NCI-H146 (cell line): ENCODE measurements at regions not wholly inside any gene's neighbourhood (a gene's known extent, or its start where the extent isn't known, plus 50 kb on each side); places are given as distances from the start of the nearest gene placed in this dataset.

Experiments
- DNase-seq: peaks from one replicate; lab custom pipeline; 2025; lab: John Stamatoyannopoulos, UW

DNA sequence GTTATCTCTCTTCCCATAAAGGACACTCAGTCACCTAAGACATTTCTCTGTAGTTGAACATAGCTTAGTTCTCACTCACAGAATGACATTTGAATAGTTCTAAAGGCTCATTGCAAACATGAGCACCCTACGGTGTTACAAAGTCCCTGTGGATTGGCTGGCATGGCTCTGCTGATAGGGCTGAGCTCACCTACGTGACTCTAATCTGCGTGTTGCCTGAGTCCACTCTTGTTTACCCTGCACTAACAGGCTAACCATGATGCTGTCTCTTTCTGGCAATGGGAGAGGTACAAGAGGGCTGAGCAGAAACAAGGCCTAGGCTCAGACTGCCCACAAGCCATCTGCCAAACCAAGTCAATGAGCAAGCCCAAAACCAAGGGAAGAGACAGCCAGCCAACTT is 103.6 kb downstream of the PALM2AKAP2 start:
- no peak for DNase-seq

GRCh38 chr9:109886041-109886440 is 106.0 kb downstream of the PALM2AKAP2 start:
- no peak for DNase-seq

DNA sequence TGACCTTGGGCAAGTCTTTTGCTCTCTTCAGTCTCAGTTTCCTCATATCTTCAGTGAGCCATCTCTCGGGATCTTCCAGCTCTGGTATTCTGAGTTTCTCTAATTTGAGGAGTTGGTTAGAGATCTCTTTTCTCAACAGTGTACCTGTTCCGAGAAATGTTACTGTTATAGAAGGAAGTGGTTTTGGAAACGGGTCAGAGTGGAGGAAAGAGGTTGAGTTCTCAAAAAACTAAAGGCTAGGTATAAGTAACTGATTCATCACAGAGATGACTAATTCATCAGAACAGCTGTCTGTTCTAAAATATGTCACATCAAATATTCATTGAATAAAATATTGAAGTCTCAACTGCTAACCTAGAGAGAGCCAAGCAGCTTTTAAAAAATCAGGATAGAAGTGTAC is 106.6 kb downstream of the PALM2AKAP2 start:
- no peak for DNase-seq

GRCh38 chr9:109887079-109887478 is 107.1 kb downstream of the PALM2AKAP2 start:
- DNase-seq, result no peak

DNA sequence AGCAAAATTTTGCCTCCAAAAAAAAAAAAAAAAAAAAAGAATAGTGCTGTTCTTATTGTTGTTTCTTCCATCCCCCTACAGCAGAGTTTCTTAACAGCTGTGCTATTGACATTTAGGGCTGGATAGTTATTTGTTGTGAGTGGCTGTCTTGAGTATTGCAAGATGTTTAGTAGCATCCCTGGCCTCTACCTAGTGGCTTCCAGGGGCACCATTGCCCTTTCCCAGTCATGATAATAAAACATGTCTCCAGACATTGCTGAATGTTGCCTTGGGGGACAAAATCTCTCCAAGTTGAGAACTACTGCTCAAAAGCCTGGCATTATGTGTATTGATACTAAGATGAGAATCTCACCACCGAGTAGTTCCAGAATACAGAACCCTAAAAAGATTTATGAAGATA is 108.7 kb downstream of the PALM2AKAP2 start:
- no peak for DNase-seq

GRCh38 chr9:109889456-109889855 is 109.5 kb downstream of the PALM2AKAP2 start:
- no peak for DNase-seq

GRCh38 chr9:109893241-109893640 is 113.2 kb downstream of the PALM2AKAP2 start:
- DNase-seq, result no peak

GRCh38 chr9:109894473-109894872 is 114.5 kb downstream of the PALM2AKAP2 start:
- DNase-seq, result no peak

- DNase-seq, result no peak
Measured at GRCh38 chr9:109894921-109895758, 115.1 kb downstream of the PALM2AKAP2 start.

- DNase-seq, result no peak
Measured at GRCh38 chr9:109901201-109901600, 121.2 kb downstream of the PALM2AKAP2 start.

- peak; percentile 63 for DNase-seq
Measured at GRCh38 chr9:109903515-109904138, 123.6 kb downstream of the PALM2AKAP2 start.

GRCh38 chr9:109904666-109905065 is 124.7 kb downstream of the PALM2AKAP2 start:
- DNase-seq, result no peak

GRCh38 chr9:109905472-109905871 is 125.5 kb downstream of the PALM2AKAP2 start:
- DNase-seq, result no peak

DNA sequence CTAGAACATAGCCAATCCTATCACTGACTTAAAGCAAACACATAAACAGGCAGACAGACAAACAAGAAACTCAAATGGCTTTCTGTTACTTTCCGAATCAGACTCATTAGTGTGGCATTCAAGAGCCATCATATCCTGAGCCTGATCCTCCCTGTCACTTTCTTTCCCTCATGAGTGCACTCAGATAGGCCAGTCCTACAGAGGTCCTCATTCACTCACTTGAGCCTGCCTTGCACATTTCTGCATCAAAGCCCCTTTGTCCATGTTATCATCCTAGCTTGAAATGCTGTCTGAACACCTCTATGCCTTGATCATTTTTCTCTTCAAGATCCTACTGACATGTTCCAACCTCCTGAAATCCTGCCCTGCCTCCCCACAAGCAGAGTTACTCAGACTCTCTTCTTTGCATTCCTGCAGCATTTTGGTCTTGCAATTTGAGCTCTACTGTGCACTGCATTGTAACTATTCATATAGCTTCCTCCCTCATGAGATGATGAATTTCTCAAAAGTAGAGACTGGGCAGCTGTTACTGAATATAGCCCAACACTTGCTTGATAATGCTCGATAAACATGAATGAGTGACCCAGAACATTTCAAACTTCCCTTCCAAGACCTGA is 126.9 kb downstream of the PALM2AKAP2 start:
- peak; percentile 5 for DNase-seq

GRCh38 chr9:109907400-109907799 is 127.4 kb downstream of the PALM2AKAP2 start:
- DNase-seq, result peak; percentile 33

GRCh38 chr9:109907810-109908458 is 127.9 kb downstream of the PALM2AKAP2 start:
- DNase-seq, result no peak

- DNase-seq, result no peak
Measured at GRCh38 chr9:109908459-109909390, 128.7 kb downstream of the PALM2AKAP2 start.

DNA sequence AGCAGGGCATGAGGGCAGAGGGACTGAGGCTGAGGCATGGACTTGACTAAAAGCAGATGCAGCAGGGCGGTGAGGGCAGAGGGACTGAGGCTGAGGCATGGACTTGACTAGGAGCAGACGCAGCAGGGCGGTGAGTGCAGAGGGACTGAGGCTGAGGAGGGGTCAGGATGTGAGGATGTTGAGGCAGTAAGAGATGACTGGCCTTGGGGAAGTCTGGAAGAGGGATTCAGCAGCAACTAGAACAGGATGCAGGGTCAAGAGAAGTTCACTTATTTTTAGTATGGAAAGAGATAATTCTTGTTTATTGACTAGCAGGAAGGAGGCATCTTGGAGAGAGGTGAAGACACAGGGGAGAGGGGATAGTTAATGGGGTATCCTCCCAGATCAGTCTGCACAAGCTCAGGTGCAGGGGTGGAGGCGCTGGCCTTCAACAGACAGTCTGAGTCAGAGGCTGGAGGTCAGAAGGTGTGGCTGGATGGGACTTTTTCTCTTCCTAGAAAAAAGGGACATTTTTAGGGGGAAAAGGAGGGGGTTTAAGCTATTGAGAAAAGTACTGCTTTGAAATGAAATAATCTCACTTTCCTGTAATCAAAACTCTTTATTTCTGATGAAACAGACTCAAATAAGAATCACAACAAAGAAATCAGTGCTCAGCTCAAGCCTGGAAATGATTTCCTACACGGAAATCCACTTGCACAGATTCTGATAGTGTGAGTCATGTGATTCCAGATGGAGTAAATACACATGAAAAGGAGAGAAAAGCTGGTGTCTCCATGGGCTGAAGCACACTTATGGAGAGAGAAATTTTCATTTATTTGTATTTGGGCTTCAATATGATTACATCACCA is 130.9 kb downstream of the PALM2AKAP2 start:
- no peak for DNase-seq

- DNase-seq, result no peak
Measured at GRCh38 chr9:109912082-109912582, 132.1 kb downstream of the PALM2AKAP2 start.

DNA sequence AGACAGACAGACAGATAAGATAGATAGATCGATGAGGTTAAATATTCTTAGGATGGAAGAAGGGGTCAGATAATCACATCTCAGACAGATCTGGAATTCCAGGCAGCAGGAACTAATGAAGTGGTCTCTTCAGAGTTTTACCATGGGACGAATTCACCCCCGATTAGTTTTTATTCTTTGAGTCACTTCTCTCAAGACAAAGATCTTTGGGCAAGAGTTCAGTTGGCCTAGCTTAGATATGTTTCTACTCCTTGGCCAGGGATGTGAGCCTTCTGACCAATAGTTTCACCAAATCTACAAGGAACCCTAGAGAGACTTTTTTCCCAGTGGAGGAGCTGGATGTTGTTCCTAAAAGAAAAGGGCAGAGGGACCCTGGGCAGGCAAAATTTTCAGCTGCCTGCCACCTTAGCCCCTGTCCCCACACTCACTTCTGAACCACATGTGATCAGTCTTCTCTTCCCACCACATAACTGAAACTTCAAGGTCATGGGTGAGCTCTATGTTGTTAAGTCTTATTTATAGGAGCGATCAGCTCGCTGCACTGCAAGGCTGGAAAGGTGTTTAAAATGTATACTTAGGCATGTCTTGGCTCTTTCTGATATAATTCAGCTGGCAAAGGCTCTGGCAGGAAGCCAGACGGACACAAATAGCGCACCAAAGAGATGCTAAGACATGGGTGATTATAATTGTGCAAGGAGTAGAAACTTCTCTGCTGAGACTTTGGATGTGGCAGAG is 132.9 kb downstream of the PALM2AKAP2 start:
- DNase-seq, result no peak
